ENCODE measurements at regions not wholly inside any gene's neighbourhood (a gene's known extent, or its start where the extent isn't known, plus 50 kb on each side); places are given as distances from the start of the nearest gene placed in this dataset.

DNA sequence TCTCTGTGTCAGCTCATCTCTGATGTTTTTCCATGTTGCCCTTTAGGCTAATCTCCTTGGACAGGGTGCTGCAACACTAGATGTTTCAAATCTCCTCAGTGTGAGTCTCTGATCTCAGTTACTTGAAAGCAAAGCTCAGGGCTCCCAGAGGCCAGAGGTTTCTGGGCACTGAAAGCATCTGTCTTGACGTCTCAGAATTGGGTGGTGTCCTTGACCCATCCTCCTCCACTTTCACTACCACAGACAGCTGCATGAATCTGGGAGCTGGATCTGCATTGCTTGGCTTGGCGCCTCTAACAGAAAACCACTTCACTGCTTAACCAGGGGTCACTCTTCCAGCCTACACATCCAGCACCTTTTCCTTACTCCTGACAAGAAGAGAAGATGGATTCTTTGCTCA lies 399.4 kb downstream of the NXPE2 start:
- Histone ChIP-seq H3K4me1 (no peaks in the 10 kb centered on the region), H3K4me3 (no peak overlapping the region), H3K36me3 (no peaks in the 10 kb centered on the region), H3K27me3 (no peaks in the 10 kb centered on the region), H3K27ac (no peak overlapping the region), H3K9me3 (no peaks in the 10 kb centered on the region)
- no peak for TF ChIP-seq POLR2A (IDR thresholded peaks at IDR 0.05)
- TF ChIP-seq, protein P1, sequence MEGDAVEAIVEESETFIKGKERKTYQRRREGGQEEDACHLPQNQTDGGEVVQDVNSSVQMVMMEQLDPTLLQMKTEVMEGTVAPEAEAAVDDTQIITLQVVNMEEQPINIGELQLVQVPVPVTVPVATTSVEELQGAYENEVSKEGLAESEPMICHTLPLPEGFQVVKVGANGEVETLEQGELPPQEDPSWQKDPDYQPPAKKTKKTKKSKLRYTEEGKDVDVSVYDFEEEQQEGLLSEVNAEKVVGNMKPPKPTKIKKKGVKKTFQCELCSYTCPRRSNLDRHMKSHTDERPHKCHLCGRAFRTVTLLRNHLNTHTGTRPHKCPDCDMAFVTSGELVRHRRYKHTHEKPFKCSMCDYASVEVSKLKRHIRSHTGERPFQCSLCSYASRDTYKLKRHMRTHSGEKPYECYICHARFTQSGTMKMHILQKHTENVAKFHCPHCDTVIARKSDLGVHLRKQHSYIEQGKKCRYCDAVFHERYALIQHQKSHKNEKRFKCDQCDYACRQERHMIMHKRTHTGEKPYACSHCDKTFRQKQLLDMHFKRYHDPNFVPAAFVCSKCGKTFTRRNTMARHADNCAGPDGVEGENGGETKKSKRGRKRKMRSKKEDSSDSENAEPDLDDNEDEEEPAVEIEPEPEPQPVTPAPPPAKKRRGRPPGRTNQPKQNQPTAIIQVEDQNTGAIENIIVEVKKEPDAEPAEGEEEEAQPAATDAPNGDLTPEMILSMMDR (IDR thresholded peaks at IDR 0.05), result no peak
- no peak for DNase-seq

DNA sequence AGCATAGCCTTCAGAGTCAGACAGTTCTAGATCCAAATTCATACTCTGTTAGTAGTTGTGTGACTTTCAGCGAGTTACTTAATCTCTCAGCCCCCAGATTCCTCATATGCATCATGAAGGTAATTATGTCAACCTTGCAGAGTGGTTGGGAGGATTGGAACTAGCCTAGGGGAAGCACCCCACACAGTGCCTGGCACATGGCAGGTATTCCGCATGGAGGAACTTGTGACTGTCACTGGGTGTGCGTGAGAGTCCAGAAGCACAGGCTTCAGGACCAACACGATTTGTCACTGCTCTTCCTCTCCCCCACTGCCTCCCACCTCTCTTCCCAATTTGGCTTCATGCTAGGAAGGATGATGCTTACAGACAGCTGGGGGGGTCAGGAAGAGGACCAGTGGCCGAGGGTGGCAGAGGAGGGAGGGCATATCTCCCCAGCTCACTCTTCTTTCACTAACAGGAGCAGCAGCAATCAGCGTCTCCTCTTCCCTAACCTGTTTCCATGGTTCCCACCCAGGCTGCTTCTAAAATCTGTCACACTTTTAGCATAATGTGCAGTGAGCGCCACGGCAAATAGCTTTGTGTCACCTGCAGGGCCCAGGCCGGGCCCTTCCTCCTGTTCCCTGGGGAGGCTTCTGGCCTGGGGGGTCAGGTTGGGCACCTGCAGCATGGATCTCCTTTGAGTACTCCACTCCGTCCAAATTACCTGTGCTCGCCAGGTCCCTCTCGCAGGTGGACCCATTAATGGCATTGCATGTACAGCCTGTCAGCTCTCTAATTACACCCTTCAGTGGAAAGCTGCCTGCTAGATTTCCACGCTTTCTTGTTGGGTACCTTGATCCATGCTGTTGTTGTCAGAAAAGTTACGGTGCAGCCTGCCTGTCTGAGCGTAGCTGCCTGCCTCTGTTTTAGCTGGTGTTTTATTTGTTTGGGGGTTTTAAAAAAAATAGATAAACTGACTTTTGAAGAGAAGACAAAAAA lies 400.4 kb downstream of the NXPE2 start:
- DNase-seq, result no peak
- TF ChIP-seq, protein P1 (IDR thresholded peaks at IDR 0.05), result no peak
- TF ChIP-seq POLR2A (IDR thresholded peaks at IDR 0.05), result no peak
- Histone ChIP-seq H3K36me3 (no peaks in the 10 kb centered on the region), H3K27ac (no peak overlapping the region), H3K9me3 (no peaks in the 10 kb centered on the region), H3K4me1 (no peaks in the 10 kb centered on the region), H3K4me3 (no peak overlapping the region), H3K27me3 (no peaks in the 10 kb centered on the region)

DNA sequence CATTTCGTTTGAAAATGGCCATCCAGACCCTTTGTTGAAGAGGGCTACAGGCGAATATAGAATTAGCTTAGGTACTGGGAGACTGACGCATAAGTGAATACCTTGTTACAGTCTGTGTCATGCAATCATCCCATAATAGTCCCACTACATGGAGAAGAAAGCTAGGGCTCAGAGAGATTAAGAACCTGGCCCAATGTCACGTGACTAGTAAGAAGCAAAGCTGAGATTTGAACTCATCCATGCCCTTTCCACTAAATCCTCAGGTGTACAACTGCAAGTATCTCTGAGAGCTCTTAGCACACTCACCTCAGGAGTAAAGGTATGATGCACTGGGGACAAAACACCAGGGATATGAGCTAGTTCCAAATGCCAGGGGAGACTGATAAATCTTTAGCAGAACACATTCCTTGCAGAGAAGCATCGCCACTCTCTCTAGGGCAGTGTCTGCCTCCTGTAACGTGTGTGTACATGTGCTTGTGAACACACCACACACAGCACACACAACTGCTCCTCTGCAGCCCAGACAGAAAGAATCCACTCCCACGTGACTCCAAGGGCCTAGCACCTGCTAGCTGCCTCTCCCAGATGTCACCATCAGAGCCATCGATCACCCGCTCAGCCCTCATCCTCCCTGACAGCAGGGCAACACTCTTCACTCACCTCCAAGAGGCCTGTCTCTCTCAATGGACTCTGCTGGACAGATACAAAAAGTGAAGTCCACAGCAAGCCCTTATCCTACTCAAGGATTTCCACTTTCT lies 402.8 kb downstream of the NXPE2 start:
- no peak overlapping the region for H3K27ac ChIP-seq

DNA sequence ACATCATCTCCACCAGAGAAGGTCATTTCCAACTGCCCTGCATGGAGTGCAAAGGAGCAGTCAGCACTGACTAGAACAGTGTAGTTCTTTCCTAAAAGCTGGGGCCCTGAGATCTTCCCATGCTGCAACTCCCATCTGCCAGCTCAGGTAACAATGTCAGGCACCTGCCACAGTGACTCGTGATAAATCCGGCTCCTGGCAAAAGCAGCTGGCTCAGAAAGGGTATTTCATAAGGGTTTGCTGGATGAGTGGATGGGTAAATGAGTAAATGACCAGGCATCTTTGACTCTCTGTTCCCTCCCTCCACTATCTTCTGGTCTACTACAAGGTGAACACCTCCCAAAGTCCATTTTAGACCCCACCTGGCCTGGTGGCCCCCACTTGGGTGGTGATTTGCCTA lies 403.6 kb downstream of the NXPE2 start:
- TF ChIP-seq POLR2A (IDR thresholded peaks at IDR 0.05), result no peak
- TF ChIP-seq, protein P1 (IDR thresholded peaks at IDR 0.05), result no peak
- H3K36me3 ChIP-seq, result no peaks in the 10 kb centered on the region
- H3K27me3 ChIP-seq, result no peaks in the 10 kb centered on the region
- no peaks in the 10 kb centered on the region for H3K9me3 ChIP-seq
- no peak overlapping the region for H3K4me3 ChIP-seq
- no peak overlapping the region for H3K27ac ChIP-seq
- no peak for DNase-seq
- no peaks in the 10 kb centered on the region for H3K4me1 ChIP-seq

More for the DNA sequence above, 402.8 kb downstream of the NXPE2 start:
- Histone ChIP-seq H3K36me3 (no peaks in the 10 kb centered on the region), H3K4me1 (no peaks in the 10 kb centered on the region), H3K4me3 (no peak overlapping the region), H3K9me3 (no peaks in the 10 kb centered on the region), H3K27me3 (no peaks in the 10 kb centered on the region)
- TF ChIP-seq POLR2A (IDR thresholded peaks at IDR 0.05), result no peak
- TF ChIP-seq, protein P1 (IDR thresholded peaks at IDR 0.05), result no peak
- no peak for DNase-seq

DNA sequence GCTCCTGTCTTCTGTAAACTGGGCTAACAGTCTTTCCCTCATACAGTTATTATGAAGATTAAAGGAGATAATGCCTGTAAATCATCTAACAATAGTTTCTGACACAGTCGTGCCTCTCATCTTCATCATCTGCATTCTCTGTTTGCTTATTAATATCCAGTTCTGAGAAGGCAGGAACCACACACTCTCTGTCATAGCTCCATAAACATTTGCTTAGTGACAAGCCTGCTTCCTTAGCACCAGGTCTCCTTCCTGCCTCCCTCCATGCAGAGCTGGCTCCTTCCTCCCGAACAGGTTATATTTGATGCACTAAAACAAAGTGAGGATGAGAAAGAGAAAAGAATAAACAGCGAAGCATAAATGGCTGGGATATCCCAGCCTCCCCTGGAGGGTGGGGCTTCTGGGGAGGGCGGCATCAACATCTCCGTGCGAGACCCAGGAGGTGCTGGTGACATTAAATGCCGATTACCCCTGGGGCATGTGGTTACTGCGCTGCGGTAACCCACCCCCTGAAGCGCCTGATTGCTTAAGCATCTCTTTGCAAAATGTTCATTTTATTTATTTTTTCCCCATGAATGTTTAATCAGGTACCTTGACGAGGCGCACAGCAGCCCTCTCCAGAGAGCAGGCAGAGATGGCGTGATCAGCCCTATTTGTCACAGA lies 404.9 kb downstream of the NXPE2 start:
- no peaks in the 10 kb centered on the region for H3K9me3 ChIP-seq
- no peaks in the 10 kb centered on the region for H3K36me3 ChIP-seq
- H3K27ac ChIP-seq, result no peak overlapping the region
- no peaks in the 10 kb centered on the region for H3K27me3 ChIP-seq
- H3K4me1 ChIP-seq, result no peaks in the 10 kb centered on the region
- no peak for DNase-seq
- no peak for TF ChIP-seq POLR2A (IDR thresholded peaks at IDR 0.05)
- TF ChIP-seq, protein P1 (IDR thresholded peaks at IDR 0.05), result no peak
- H3K4me3 ChIP-seq, result no peak overlapping the region

All from Peyer's patch (tissue), 4 donors.